Glutamatergic neuron (in vitro differentiated cells): ENCODE measurements at regions not wholly inside any gene's neighbourhood (a gene's known extent, or its start where the extent isn't known, plus 50 kb on each side); places are given as distances from the start of the nearest gene placed in this dataset.

Experiments
- DNase-seq: peaks from one replicate; pipeline ENCODE4 v3.0.0; 2022
- H3K27ac Mint-ChIP-seq: one replicate; pipeline ENCODE4 v1.8.0; 2020; ENCODE audit warnings: mild to moderate bottlenecking, mixed read lengths, inconsistent platforms; ENCODE audit not compliant: unreplicated experiment
- H3K27me3 Mint-ChIP-seq: one replicate; pipeline ENCODE4 v1.8.0; 2020; ENCODE audit warnings: mild to moderate bottlenecking, moderate library complexity, mixed read lengths, inconsistent platforms; ENCODE audit not compliant: unreplicated experiment
- H3K36me3 Mint-ChIP-seq: one replicate; pipeline ENCODE4 v1.8.0; 2020; ENCODE audit warnings: mild to moderate bottlenecking, mixed read lengths, inconsistent platforms; ENCODE audit not compliant: unreplicated experiment
- H3K4me1 Mint-ChIP-seq: one replicate; pipeline ENCODE4 v1.8.0; 2020; ENCODE audit warnings: mild to moderate bottlenecking, low read depth, mixed read lengths, inconsistent platforms; ENCODE audit not compliant: unreplicated experiment
- H3K4me3 Mint-ChIP-seq: one replicate; pipeline ENCODE4 v1.8.0; 2020; ENCODE audit warnings: mild to moderate bottlenecking, mixed read lengths, inconsistent platforms; ENCODE audit not compliant: unreplicated experiment
- H3K9me3 Mint-ChIP-seq: one replicate; pipeline ENCODE4 v1.8.0; 2020; ENCODE audit warnings: mild to moderate bottlenecking, moderate library complexity, mixed read lengths, inconsistent platforms; ENCODE audit not compliant: unreplicated experiment
- TF ChIP-seq, protein P1 (sequence below): fragments of 200-600 bp; sonication (generic); IDR thresholded peaks from one replicate; pipeline ENCODE4 v1.5.0; 2021; ENCODE audit not compliant: partially characterized antibody, unreplicated experiment

DNA sequence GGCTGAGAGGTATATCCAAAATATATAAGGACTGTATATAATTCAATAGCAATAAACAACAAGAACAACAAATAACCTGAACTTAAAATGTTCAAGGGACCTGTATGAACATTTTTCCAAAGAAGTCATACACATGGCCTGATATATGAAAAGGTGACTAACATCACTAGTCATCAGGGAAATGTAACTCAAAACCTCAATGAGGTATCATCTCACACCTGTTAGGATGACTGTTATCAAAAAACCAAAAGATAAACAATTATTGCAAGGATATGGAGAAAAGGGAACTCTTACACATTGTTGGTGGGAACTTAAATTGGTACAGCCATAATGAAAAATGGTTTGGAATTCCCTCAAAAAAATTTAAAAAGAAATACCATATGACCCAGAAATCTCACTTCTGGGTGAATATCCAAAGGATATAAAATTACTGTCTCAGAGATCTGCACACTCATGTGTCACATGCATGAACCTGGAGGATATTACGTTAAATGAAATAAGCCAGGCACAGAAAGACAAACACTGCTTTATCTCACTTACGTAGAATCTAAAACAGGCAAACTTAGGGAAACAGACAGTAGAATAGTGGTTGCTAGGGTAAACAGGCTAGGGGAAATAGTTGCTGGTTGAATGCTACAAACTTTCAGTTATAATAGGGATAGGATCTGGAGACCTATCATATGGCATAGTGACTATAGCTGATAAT lies 334.5 kb upstream of the MMADHC start:
- Mint-ChIP-seq H3K4me1 (no peaks in the 10 kb centered on the region), H3K36me3 (peaks cover 13% of the 10 kb centered on the region), H3K27ac (no peak overlapping the region), H3K27me3 (no peaks in the 10 kb centered on the region), H3K4me3 (no peak overlapping the region), H3K9me3 (peaks cover 2% of the 10 kb centered on the region)
- DNase-seq, result no peak
- TF ChIP-seq, protein P1, sequence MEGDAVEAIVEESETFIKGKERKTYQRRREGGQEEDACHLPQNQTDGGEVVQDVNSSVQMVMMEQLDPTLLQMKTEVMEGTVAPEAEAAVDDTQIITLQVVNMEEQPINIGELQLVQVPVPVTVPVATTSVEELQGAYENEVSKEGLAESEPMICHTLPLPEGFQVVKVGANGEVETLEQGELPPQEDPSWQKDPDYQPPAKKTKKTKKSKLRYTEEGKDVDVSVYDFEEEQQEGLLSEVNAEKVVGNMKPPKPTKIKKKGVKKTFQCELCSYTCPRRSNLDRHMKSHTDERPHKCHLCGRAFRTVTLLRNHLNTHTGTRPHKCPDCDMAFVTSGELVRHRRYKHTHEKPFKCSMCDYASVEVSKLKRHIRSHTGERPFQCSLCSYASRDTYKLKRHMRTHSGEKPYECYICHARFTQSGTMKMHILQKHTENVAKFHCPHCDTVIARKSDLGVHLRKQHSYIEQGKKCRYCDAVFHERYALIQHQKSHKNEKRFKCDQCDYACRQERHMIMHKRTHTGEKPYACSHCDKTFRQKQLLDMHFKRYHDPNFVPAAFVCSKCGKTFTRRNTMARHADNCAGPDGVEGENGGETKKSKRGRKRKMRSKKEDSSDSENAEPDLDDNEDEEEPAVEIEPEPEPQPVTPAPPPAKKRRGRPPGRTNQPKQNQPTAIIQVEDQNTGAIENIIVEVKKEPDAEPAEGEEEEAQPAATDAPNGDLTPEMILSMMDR, result no peak

DNA sequence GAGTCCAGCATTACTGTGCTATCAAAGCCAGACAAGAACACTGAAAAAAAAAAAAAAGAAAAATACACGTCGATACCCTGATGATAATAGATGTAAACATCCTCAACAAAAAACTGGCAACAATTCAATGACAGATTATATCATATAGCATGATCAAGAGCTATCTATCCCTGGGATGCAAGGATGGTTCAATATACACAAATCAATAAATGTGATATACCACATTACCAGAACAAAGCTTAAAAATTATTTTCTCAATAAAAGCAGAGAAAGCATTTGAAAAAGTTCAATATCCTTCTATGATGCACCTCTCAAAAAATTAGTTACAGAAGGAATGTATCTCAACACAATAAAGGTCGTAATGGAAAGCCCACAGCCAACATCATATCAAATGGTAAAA lies 332.8 kb upstream of the MMADHC start:
- Mint-ChIP-seq H3K9me3 (peaks cover 2% of the 10 kb centered on the region), H3K27ac (no peak overlapping the region), H3K36me3 (peaks cover 13% of the 10 kb centered on the region), H3K27me3 (no peaks in the 10 kb centered on the region), H3K4me3 (no peak overlapping the region), H3K4me1 (no peaks in the 10 kb centered on the region)
- DNase-seq, result no peak
- TF ChIP-seq, protein P1, result no peak

DNA sequence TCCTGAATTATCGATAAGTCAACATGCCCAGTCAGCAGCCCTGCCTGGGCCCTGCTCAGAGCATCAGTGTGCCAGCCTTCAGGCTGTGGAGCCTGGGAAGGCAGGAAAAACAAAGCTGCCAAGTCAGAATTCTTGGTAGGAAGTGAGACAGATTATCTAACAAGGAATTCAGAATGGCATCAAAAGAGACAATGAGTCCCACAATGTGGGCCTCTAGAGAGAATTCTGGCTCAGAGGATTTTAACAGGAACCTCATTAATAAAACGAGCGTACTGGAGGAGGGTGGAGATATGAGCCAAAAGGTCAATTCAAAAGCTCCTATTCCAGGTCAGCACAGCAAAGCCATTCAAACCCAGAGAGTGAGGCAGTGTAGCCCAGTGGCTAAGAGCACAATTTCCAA lies 327.6 kb upstream of the MMADHC start:
- DNase-seq, result no peak
- Mint-ChIP-seq H3K9me3 (peaks cover 3% of the 10 kb centered on the region), H3K27ac (no peak overlapping the region), H3K4me3 (no peak overlapping the region), H3K36me3 (peaks cover 9% of the 10 kb centered on the region), H3K27me3 (no peaks in the 10 kb centered on the region), H3K4me1 (no peaks in the 10 kb centered on the region)
- TF ChIP-seq, protein P1, result no peak

DNA sequence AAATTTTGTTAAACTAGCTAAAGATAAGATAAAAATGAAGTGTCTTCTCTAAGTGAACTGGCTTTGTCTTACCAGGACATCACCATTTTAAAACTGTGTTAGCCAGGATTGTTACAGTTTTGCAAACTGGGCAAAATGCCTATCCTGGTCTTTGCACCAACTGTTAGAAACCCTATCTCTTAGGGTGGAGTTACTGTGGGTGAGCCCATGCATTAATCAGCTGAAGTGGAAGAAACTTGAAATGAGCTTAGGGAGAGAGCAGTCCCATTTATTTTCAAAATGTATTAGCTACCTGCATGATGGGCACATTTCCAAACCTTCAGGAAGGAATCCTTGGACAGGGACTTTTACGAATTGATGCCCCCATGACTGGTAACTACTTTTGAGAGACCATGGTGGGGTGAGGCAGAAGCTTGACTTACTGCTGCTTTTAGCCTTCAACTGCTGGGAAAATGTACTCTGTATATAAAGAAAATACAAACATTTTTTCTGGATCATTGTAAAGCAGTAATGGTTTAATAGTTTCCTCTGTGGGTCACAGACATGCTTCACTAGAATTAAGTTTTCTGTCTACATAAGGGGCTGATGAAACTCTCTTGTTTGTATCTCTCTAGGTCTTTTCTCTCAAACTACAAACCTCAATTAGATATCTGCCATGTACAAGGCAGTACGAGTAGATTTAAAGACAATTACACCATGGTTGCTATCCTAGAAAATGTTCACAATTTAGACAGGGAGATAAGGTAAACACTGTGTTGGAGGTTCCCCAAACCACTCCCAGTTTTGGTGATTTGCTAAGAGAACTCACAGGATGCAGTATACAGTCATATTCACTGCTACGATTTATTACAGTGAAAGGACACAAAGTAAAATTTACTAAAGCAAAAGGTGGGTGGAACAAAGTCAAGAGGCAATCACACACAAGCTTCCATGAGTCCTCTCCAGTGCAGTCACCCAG lies 321.4 kb upstream of the MMADHC start:
- Mint-ChIP-seq H3K36me3 (no peaks in the 10 kb centered on the region), H3K27ac (no peak overlapping the region), H3K4me1 (no peaks in the 10 kb centered on the region), H3K27me3 (no peaks in the 10 kb centered on the region), H3K9me3 (peaks cover 3% of the 10 kb centered on the region), H3K4me3 (no peak overlapping the region)
- TF ChIP-seq, protein P1, result no peak
- DNase-seq, result no peak

DNA sequence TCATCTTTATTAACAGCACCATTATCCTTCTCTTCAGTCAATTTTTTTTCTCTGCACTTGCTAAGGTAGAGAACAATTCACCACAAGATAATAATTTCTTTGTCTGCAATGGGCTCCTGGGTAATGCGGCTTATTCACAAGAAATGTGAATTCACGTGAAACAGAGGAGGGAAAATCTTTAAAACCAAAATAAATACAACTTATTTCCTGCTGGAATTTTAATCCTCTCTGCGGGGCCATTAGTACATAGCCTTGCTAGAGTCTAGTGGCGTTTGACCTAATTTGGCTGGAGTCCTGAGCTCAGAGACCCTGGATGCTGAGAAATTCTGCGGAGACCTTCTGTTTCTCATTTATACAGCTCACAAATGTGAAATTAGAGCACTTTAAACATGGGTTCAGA lies 319.3 kb upstream of the MMADHC start:
- no peak for DNase-seq
- H3K4me3 Mint-ChIP-seq, result no peak overlapping the region
- peaks cover 2% of the 10 kb centered on the region for H3K9me3 Mint-ChIP-seq
- H3K36me3 Mint-ChIP-seq, result no peaks in the 10 kb centered on the region
- H3K27ac Mint-ChIP-seq, result no peak overlapping the region
- TF ChIP-seq, protein P1, result no peak
- H3K4me1 Mint-ChIP-seq, result no peaks in the 10 kb centered on the region
- H3K27me3 Mint-ChIP-seq, result no peaks in the 10 kb centered on the region
